Adrenal gland (tissue), 9 donors: ENCODE measurements at regions not wholly inside any gene's neighbourhood (a gene's known extent, or its start where the extent isn't known, plus 50 kb on each side); places are given as distances from the start of the nearest gene placed in this dataset.

Source experiments
- DNase-seq, 7 donors: peaks; one replicate each; pipeline ENCODE4 v3.0.0-alpha.2; 2019 to 2020
- H3K27ac ChIP-seq, 5 donors: fragments of 200-600 bp; sonication (generic) in 4 of 5; 1 replicate in 3 of 5; 2 replicates in 2 of 5; pipeline versions ENCODE4 v1.5.1 to v1.8.0; 2016 to 2020; ENCODE audit warnings: mild to moderate bottlenecking in 1 of 5
- H3K27me3 ChIP-seq: fragments of 200-600 bp; 2 replicates; pipeline ENCODE4 v1.8.0; 2021
- H3K36me3 ChIP-seq, 2 donors: fragments of 200-600 bp; replicated peaks in 1 of 2; 1 replicate in 1 of 2; 2 replicates in 1 of 2; pipeline versions ENCODE4 v1.5.1 to v1.8.0; 2018 to 2022
- H3K4me1 ChIP-seq, 2 donors: fragments of 200-600 bp; replicated peaks in 1 of 2; 1 replicate in 1 of 2; 2 replicates in 1 of 2; pipeline versions ENCODE4 v1.5.1 to v1.8.0; 2018 to 2021
- H3K4me3 ChIP-seq, 4 donors: fragments of 200-600 bp; sonication (generic) in 3 of 4; one replicate each; pipeline ENCODE4 v1.5.1; 2016 to 2018
- H3K9me3 ChIP-seq, 3 donors: fragments of 200-600 bp; sonication (generic) in 1 of 3; replicated peaks in 1 of 3; 1 replicate in 2 of 3; 2 replicates in 1 of 3; pipeline versions ENCODE4 v1.5.1 to v1.8.0; 2016 to 2021
- CTCF ChIP-seq, 6 experiments: fragments of 450-650 bp in 4 of 6; fragments of 200-600 bp in 2 of 6; sonication (generic) in 1 of 6; IDR thresholded peaks; 1 replicate in 5 of 6; 2 replicates in 1 of 6; pipeline versions ENCODE4 v1.5.1 to v1.8.0; 2016 to 2021; ENCODE audit warnings: antibody characterized with exemption in 6 of 6, mild to moderate bottlenecking in 2 of 6, moderate library complexity in 1 of 6
- POLR2A ChIP-seq, 2 donors: fragments of 450-650 bp; IDR thresholded peaks; one replicate each; pipeline ENCODE4 v1.6.1; 2017; ENCODE audit warnings: antibody characterized with exemption in 2 of 2, mild to moderate bottlenecking in 2 of 2, moderate library complexity in 1 of 2
- WGBS, 4 donors: extraction: QIAGEN DNeasy Blood & Tissue Kit in 2 of 4; methylation state at CpG; one replicate each; pipeline versions ENCODE4 v1.1.5 to v1.1.7; 2013 to 2017; 5-methylcytosine and 5-hydroxymethylcytosine counted together
- intact Hi-C, 2 donors: fragments of 100-400 bp; cut with DNase I; formaldehyde crosslinking; loops; one replicate each; pipeline versions ENCODE4 v1.14.1 to v1.15.0; 2022 to 2023
- donor health status: healthy with polysubstance abuse.
- donor health status: Bipolar disorder and iron deficiency.
- donor health status: DM: yes; HTN: yes; CAD: no.
- donor health status: DM: no; HTN: no; CAD: no.
- donor health status: DM: no; HTN: no; CAD: no.

GRCh38 chr12:90268574-90268973, 559.9 kb upstream of the ATP2B1 start:
- H3K4me3 ChIP-seq, result no peak overlapping the region
- intact Hi-C loops, result no loop called here
- no peaks in the 10 kb centered on the region for H3K4me1 ChIP-seq
- 46 to 54% (median 50%) methylated on average over 3 of the region's 3 CpGs for whole genome bisulfite sequencing, 4 donors
- no peak overlapping the region for H3K27ac ChIP-seq
- TF ChIP-seq CTCF (IDR thresholded peaks at IDR 0.05), result no peak
- TF ChIP-seq POLR2A (IDR thresholded peaks at IDR 0.05), result no peak
- no peaks in the 10 kb centered on the region for H3K27me3 ChIP-seq
- H3K36me3 ChIP-seq, result no peaks in the 10 kb centered on the region
- no peaks in the 10 kb centered on the region for H3K9me3 ChIP-seq
- DNase-seq, result no peak

- Histone ChIP-seq H3K4me3 (no peak overlapping the region), H3K9me3 (no peaks in the 10 kb centered on the region), H3K36me3 (no peaks in the 10 kb centered on the region), H3K27me3 (no peaks in the 10 kb centered on the region), H3K4me1 (no peaks in the 10 kb centered on the region), H3K27ac (no peak overlapping the region)
- no peak for TF ChIP-seq POLR2A (IDR thresholded peaks at IDR 0.05)
- no peak for TF ChIP-seq CTCF (IDR thresholded peaks at IDR 0.05)
- intact Hi-C loops, result no loop called here
- no peak for DNase-seq
Observed at GRCh38 chr12:90262251-90262650, 553.6 kb upstream of the ATP2B1 start.

- Histone ChIP-seq H3K4me3 (no peak overlapping the region), H3K9me3 (no peaks in the 10 kb centered on the region), H3K36me3 (no peaks in the 10 kb centered on the region), H3K4me1 (no peaks in the 10 kb centered on the region), H3K27me3 (no peaks in the 10 kb centered on the region), H3K27ac (no peak overlapping the region)
- intact Hi-C loops, result no loop called here
- DNase-seq, result no peak
- no peak for TF ChIP-seq POLR2A (IDR thresholded peaks at IDR 0.05)
- no peak for TF ChIP-seq CTCF (IDR thresholded peaks at IDR 0.05)
Observed at GRCh38 chr12:90261283-90261682, 552.6 kb upstream of the ATP2B1 start.

GRCh38 chr12:90260136-90260535, 551.5 kb upstream of the ATP2B1 start:
- H3K4me1 ChIP-seq, result no peaks in the 10 kb centered on the region
- TF ChIP-seq CTCF (IDR thresholded peaks at IDR 0.05), result no peak
- TF ChIP-seq POLR2A (IDR thresholded peaks at IDR 0.05), result no peak
- intact Hi-C loops, result no loop called here

More at GRCh38 chr12:90260136-90260535, 551.5 kb upstream of the ATP2B1 start:
- no peak overlapping the region for H3K27ac ChIP-seq
- no peaks in the 10 kb centered on the region for H3K27me3 ChIP-seq
- no peak overlapping the region for H3K4me3 ChIP-seq
- no peaks in the 10 kb centered on the region for H3K36me3 ChIP-seq
- 38 to 60% (median 52%) methylated on average over 1 of the region's 1 CpG for WGBS, 4 donors
- DNase-seq, result no peak
- H3K9me3 ChIP-seq, result no peaks in the 10 kb centered on the region
